H9 (cell line): ENCODE measurements at regions not wholly inside any gene's neighbourhood (a gene's known extent, or its start where the extent isn't known, plus 50 kb on each side); places are given as distances from the start of the nearest gene placed in this dataset.

Source experiments
- DNase-seq: peaks from one replicate; pipeline ENCODE4 v3.0.0-alpha.2; 2017
- H2AFZ ChIP-seq: one replicate; pipeline ENCODE4 v1.6.1; 2013; ENCODE audit warnings: mild to moderate bottlenecking, low read length, control low read depth, moderate library complexity
- H2AK5ac ChIP-seq: 2 replicates; pipeline ENCODE4 v1.6.1; 2013; ENCODE audit warnings: low read length, control low read depth, mixed read lengths; ENCODE audit not compliant: insufficient read length
- H2BK120ac ChIP-seq: one replicate; pipeline ENCODE4 v1.6.1; 2013; ENCODE audit warnings: low read depth, mild to moderate bottlenecking, low read length, control low read depth, inconsistent platforms; ENCODE audit not compliant: poor library complexity, severe bottlenecking
- H2BK12ac ChIP-seq: 2 replicates; pipeline ENCODE4 v1.6.1; 2013; ENCODE audit warnings: low read length, control low read depth, mixed read lengths, low read depth; ENCODE audit not compliant: insufficient read length
- H2BK15ac ChIP-seq: 2 replicates; pipeline ENCODE4 v1.6.1; 2013; ENCODE audit warnings: low read depth, low read length, control low read depth
- H2BK20ac ChIP-seq: one replicate; pipeline ENCODE4 v1.6.1; 2013; ENCODE audit warnings: low read depth, mild to moderate bottlenecking, low read length, control low read depth, inconsistent platforms; ENCODE audit not compliant: poor library complexity, severe bottlenecking
- H2BK5ac ChIP-seq: 2 replicates; pipeline ENCODE4 v1.6.1; 2013; ENCODE audit warnings: low read length, control low read depth, mixed read lengths; ENCODE audit not compliant: insufficient read length
- H3K14ac ChIP-seq: 2 replicates; pipeline ENCODE4 v1.6.1; 2013; ENCODE audit warnings: low read length, control low read depth; ENCODE audit not compliant: insufficient read depth
- H3K18ac ChIP-seq: 2 replicates; pipeline ENCODE4 v1.6.1; 2013; ENCODE audit warnings: low read depth, mild to moderate bottlenecking, mixed read lengths, low read length, control low read depth; ENCODE audit not compliant: insufficient read length
- H3K23ac ChIP-seq: 2 replicates; pipeline ENCODE4 v1.6.1; 2013; ENCODE audit warnings: low read length, control low read depth, mixed read lengths, low read depth; ENCODE audit not compliant: insufficient read length
- H3K23me2 ChIP-seq: 2 replicates; pipeline ENCODE4 v1.6.1; 2013; ENCODE audit warnings: low read depth, mild to moderate bottlenecking, mixed read lengths, low read length, control low read depth; ENCODE audit not compliant: insufficient read length, poor library complexity, severe bottlenecking
- H3K27ac ChIP-seq: 2 replicates; pipeline ENCODE4 v1.5.1; 2013; ENCODE audit warnings: low read length, control low read depth, mixed read lengths, low read depth; ENCODE audit not compliant: insufficient read length
- H3K27me3 ChIP-seq: 2 replicates; pipeline ENCODE4 v1.6.1; 2013; ENCODE audit warnings: low read length, control low read depth, inconsistent platforms; ENCODE audit not compliant: insufficient read depth
- H3K4ac ChIP-seq: 2 replicates; pipeline ENCODE4 v1.6.1; 2013; ENCODE audit warnings: low read depth, mild to moderate bottlenecking, control low read depth, inconsistent platforms, low read length, moderate library complexity
- H3K4me1 ChIP-seq: 2 replicates; pipeline ENCODE4 v1.6.1; 2013; ENCODE audit warnings: low read length, control low read depth, inconsistent platforms; ENCODE audit not compliant: insufficient read depth
- H3K4me2 ChIP-seq: 2 replicates; pipeline ENCODE4 v1.6.1; 2013; ENCODE audit warnings: low read length, control low read depth, mixed read lengths; ENCODE audit not compliant: insufficient read length, insufficient read depth
- H3K56ac ChIP-seq: 2 replicates; pipeline ENCODE4 v1.6.1; 2013; ENCODE audit warnings: low read depth, mild to moderate bottlenecking, mixed read lengths, low read length, control low read depth; ENCODE audit not compliant: insufficient read length
- H3K79me1 ChIP-seq: 2 replicates; pipeline ENCODE4 v1.6.1; 2013; ENCODE audit warnings: low read depth, mild to moderate bottlenecking, moderate library complexity, low read length, control low read depth, inconsistent platforms; ENCODE audit not compliant: insufficient read depth, poor library complexity, severe bottlenecking
- H3K79me2 ChIP-seq: 2 replicates; pipeline ENCODE4 v1.6.1; 2013; ENCODE audit warnings: low read length, control low read depth, inconsistent platforms; ENCODE audit not compliant: insufficient read depth
- H3K9ac ChIP-seq: 2 replicates; pipeline ENCODE4 v1.6.1; 2013; ENCODE audit warnings: low read length, control low read depth, mixed read lengths; ENCODE audit not compliant: insufficient read length; ENCODE audit errors: extremely low read depth
- H3K9me3 ChIP-seq: one replicate; pipeline ENCODE4 v1.6.1; 2013; ENCODE audit warnings: low read depth, low read length, inconsistent platforms; ENCODE audit not compliant: control insufficient read depth
- H3T11ph ChIP-seq: one replicate; pipeline ENCODE4 v1.6.1; 2013; ENCODE audit warnings: mild to moderate bottlenecking, low read length, control low read depth, inconsistent platforms
- H4K20me1 ChIP-seq: one replicate; pipeline ENCODE4 v1.6.1; 2013; ENCODE audit not compliant: control insufficient read depth, insufficient read length, insufficient read depth
- H4K5ac ChIP-seq: 2 replicates; pipeline ENCODE4 v1.6.1; 2013; ENCODE audit warnings: low read depth, mild to moderate bottlenecking, mixed read lengths, low read length, control low read depth; ENCODE audit not compliant: insufficient read length
- H4K8ac ChIP-seq: replicated peaks from 2 replicates; pipeline ENCODE4 v1.6.1; 2013; ENCODE audit warnings: low read length, control low read depth, mixed read lengths, low read depth; ENCODE audit not compliant: insufficient read length
- H4K91ac ChIP-seq: 2 replicates; pipeline ENCODE4 v1.6.1; 2013; ENCODE audit warnings: low read depth, mild to moderate bottlenecking, moderate library complexity, mixed read lengths, low read length, control low read depth; ENCODE audit not compliant: insufficient read length
- H3K27ac Mint-ChIP-seq, 3 experiments: 2 replicates in 2 of 3; 3 replicates in 1 of 3; pipeline ENCODE4 v1.8.0; 2020 to 2021; ENCODE audit warnings: mixed read lengths in 3 of 3, mild to moderate bottlenecking in 1 of 3, moderate library complexity in 1 of 3
- H3K27me3 Mint-ChIP-seq: 2 replicates; pipeline ENCODE4 v1.8.0; 2021; ENCODE audit warnings: low read depth, mild to moderate bottlenecking, moderate library complexity, mixed read lengths
- H3K36me3 Mint-ChIP-seq, 3 experiments: 2 replicates in 2 of 3; 3 replicates in 1 of 3; pipeline ENCODE4 v1.8.0; 2020 to 2021; ENCODE audit warnings: low read depth in 3 of 3, mixed read lengths in 3 of 3; ENCODE audit not compliant: insufficient read depth in 1 of 3
- H3K4me1 Mint-ChIP-seq, 2 experiments: 2 replicates each; pipeline ENCODE4 v1.8.0; 2020; ENCODE audit warnings: mixed read lengths in 2 of 2
- H3K4me3 Mint-ChIP-seq, 2 experiments: 2 replicates in 1 of 2; 3 replicates in 1 of 2; pipeline ENCODE4 v1.8.0; 2020 to 2021; ENCODE audit warnings: mild to moderate bottlenecking in 2 of 2, mixed read lengths in 2 of 2, moderate library complexity in 1 of 2
- H3K9me3 Mint-ChIP-seq, 2 experiments: 2 replicates in 1 of 2; 3 replicates in 1 of 2; pipeline ENCODE4 v1.8.0; 2020; ENCODE audit warnings: mild to moderate bottlenecking in 2 of 2, mixed read lengths in 2 of 2, moderate library complexity in 1 of 2
- CTCF ChIP-seq: fragments of 200-600 bp; sonication (generic); conservative IDR thresholded peaks from 3 replicates; pipeline ENCODE4 v1.8.0; 2021; ENCODE audit warnings: antibody characterized with exemption, mild to moderate bottlenecking
- WGBS: extraction: QIAGEN DNeasy Blood & Tissue Kit; methylation state at CpG from one replicate; pipeline ENCODE4 v1.1.7; 2013; ENCODE audit warnings: missing lambda C conversion rate, low lambda C conversion rate, mixed read lengths; ENCODE audit not compliant: insufficient read length; ENCODE audit errors: extremely low coverage; 5-methylcytosine and 5-hydroxymethylcytosine counted together

- Histone ChIP-seq H3K56ac (no peak overlapping the region), H2AFZ (no peak overlapping the region), H3K9me3 (no peaks in the 10 kb centered on the region), H3K79me1 (no peaks in the 10 kb centered on the region), H3K4me2 (no peak overlapping the region), H3K79me2 (no peaks in the 10 kb centered on the region), H4K8ac (no peak overlapping the region), H4K5ac (no peak overlapping the region), H2BK5ac (no peak overlapping the region), H3K23me2 (no peaks in the 10 kb centered on the region), H3K4me1 (peaks cover 3% of the 10 kb centered on the region; the same call in 1 of the 2 replicates), H4K20me1 (no peaks in the 10 kb centered on the region), H2BK20ac (no peak overlapping the region), H3K18ac (no peak overlapping the region), H2BK120ac (no peak overlapping the region), H4K91ac (no peak overlapping the region), H3K23ac (no peak overlapping the region), H3K9ac (no peak overlapping the region), H3T11ph (no peak overlapping the region), H3K27ac (no peak overlapping the region), H3K27me3 (no peaks in the 10 kb centered on the region; the same call in 1 of the 2 replicates), H2BK15ac (no peak overlapping the region), H2AK5ac (no peak overlapping the region), H3K14ac (no peak overlapping the region), H2BK12ac (no peak overlapping the region), H3K4ac (no peak overlapping the region)
- TF ChIP-seq CTCF: no peak
- H3K27ac Mint-ChIP-seq: no peak overlapping the region
- H3K4me1 Mint-ChIP-seq: peaks cover 2 to 4% of the 10 kb centered on the region in 2 experiments; a peak in 2 of 4 replicates
- H3K36me3 Mint-ChIP-seq: no peaks in the 10 kb centered on the region
- H3K9me3 Mint-ChIP-seq: peaks cover 2 to 3% of the 10 kb centered on the region in 2 experiments; a peak in 2 of 5 replicates
- DNase-seq: no peak
- peaks cover 45% of the 10 kb centered on the region for H3K27me3 Mint-ChIP-seq
- no CpG with 5 or more reads among the region's 7 CpGs for WGBS
- H3K4me3 Mint-ChIP-seq: no peak overlapping the region
These were observed 152.2 kb downstream of the TMEM18 start for GRCh38 chr2:525021-525420.
